ENCODE measurements at regions not wholly inside any gene's neighbourhood (a gene's known extent, or its start where the extent isn't known, plus 50 kb on each side); places are given as distances from the start of the nearest gene placed in this dataset.

DNA sequence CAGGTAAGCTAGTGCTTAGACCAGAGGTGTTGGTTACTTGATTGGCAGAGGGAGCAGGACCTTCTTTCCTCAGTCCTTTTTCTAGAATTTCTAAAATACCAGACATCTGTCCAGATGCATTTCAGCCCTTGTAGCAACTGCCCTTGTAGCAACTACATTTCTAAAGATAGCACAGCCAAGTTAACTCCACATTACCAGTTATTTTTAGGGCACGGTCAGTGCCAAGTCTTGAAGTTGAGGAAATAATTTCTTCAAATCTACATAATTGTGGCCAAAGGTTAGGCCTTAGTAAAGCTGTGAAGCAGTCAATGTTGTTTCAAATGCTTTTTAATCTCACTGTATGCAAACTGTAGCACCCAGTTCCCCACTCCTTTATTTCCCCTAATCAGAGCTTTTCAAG lies 62.9 kb downstream of the MID1IP1 start:
- TF ChIP-seq, protein P1, sequence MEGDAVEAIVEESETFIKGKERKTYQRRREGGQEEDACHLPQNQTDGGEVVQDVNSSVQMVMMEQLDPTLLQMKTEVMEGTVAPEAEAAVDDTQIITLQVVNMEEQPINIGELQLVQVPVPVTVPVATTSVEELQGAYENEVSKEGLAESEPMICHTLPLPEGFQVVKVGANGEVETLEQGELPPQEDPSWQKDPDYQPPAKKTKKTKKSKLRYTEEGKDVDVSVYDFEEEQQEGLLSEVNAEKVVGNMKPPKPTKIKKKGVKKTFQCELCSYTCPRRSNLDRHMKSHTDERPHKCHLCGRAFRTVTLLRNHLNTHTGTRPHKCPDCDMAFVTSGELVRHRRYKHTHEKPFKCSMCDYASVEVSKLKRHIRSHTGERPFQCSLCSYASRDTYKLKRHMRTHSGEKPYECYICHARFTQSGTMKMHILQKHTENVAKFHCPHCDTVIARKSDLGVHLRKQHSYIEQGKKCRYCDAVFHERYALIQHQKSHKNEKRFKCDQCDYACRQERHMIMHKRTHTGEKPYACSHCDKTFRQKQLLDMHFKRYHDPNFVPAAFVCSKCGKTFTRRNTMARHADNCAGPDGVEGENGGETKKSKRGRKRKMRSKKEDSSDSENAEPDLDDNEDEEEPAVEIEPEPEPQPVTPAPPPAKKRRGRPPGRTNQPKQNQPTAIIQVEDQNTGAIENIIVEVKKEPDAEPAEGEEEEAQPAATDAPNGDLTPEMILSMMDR (IDR thresholded peaks at IDR 0.05; ENCODE audit: borderline replicate concordance, insufficient read depth, low read depth, low read length), result no peak
- H3K4me3 ChIP-seq (ENCODE audit: low read depth, low read length), result no peak overlapping the region

DNA sequence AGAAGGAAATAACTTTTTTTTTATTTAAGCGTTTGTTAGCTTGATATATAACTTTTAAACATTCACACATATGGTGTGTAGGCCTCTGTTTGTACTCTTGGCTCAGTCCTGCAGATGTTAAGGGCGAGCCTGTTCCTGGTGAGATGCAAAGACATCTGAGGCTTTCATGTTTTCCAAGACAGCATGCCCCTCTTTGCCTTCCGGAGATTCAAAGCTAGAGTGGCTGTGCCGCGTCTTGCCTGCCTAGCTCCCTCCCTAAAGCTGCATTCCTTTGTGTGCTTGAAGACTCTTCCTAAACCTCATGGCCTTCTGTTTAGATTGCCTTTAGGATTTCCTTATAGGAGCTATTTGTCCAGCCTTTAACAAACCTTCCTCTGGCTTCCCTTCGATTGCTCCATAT lies 67.1 kb downstream of the MID1IP1 start:
- no peak overlapping the region for H3K4me3 ChIP-seq (ENCODE audit: low read depth, low read length)
- TF ChIP-seq, protein P1 (IDR thresholded peaks at IDR 0.05; ENCODE audit: borderline replicate concordance, insufficient read depth, low read depth, low read length), result no peak

DNA sequence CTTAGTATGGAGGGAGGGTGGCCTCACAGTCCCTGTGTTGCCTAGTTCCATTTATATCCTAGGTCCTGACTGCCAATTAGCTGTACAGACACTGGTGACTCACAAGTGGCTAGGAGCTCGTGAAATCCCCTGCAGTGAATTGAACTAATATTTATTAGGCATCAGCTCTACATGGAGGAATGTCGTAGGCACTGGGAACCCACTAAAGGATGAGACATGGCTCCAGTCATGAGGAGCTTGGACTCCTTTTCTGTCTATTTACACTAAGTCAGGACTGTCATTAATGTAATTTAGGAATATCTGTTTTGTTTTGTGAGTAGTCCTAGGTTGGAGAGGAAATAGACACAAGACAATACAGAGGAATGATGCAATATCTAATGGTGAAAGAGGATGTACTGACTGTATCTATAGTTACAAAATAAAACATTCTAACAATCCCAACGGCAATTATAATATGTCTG lies 67.7 kb downstream of the MID1IP1 start:
- TF ChIP-seq, protein P1 (IDR thresholded peaks at IDR 0.05; ENCODE audit: borderline replicate concordance, insufficient read depth, low read depth, low read length), result no peak
- no peak overlapping the region for H3K4me3 ChIP-seq (ENCODE audit: low read depth, low read length)

DNA sequence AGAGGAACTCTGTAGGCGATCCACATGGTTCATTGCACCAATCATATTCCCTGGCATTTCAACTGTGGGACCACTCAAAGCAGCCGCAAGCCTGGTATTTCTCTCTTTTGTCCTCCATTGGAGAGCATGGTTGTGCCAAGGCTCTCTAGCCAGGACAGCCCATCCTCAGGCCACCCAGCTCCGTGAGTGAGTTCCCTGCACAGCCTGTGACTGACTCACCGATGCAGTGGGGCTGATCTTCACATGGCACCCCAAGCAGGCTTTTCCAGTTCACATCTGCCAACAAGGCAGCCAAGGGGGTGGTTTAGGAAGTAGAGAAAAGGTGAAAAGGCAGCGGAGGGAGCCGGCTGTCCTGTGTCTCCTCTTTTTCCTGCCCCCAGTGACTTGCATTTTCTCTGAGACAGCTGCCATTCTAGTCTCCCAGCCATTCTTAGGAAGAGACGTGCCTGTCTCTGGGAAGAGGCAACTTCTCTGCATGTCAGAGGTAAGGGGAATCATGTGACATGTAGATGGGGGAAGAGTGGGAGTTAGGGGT lies 69.2 kb downstream of the MID1IP1 start:
- TF ChIP-seq, protein P1 (IDR thresholded peaks at IDR 0.05; ENCODE audit: borderline replicate concordance, insufficient read depth, low read depth, low read length), result no peak
- H3K4me3 ChIP-seq (ENCODE audit: low read depth, low read length), result no peak overlapping the region

DNA sequence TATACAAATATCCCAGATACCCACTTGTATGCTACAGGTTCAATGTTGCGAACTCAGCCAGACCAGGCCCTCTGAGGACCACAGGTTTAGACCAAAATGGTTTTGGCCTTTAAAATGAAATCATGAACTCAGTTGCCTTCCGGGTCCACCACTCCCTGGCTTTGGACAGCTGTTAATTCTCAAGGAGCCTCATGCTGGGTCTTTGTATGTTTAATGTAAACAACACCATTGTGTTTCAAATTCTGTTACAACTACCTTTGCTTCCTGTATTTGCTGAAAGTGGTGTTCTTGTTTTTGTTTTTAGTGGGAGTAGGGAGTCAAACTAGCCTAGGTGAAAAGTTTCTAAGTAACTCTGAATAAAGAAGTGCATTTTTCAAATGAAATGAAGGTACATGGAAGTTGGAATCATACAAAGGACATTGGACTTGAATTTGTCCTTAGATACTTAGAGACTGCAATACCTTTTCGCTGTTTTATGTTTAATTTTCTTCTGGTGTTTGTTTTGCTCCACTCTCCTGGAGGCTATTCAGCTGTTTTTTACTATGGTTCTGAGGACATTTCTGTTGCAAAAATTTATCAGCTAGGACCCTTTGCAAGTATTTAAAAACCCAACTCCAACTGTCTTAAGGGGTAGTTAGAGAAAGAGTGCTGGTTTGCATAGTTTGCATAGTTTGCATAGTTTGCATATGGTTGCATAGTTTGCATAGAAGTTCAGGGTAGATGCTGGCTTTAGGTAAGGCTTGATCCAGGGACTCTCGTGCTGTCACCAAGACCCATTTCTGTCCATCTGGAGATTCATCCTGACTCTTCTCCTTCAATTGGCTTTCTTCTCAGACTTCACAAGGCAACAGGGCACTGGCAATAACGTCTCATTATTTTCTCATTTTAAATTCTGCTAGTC lies 70.1 kb downstream of the MID1IP1 start:
- no peak overlapping the region for H3K4me3 ChIP-seq (ENCODE audit: low read depth, low read length)

DNA sequence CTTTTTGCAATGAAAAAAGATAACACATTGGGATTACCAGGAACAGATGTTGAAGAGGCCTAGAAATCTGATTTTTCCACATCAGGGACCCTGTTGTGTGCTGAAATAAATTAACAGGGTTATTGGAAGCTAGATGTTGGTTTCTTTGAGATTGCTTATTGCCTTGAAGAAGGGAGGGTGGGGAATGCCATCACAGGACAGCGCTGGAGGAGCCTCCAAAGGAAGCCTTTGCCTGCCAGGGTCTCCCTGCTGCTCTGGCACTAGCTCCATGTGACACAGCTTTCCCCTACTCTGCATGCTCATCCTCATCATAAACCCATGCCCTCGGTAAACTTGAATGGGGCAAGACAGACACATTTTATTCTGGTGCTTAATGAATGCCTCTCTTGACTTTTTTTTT lies 76.1 kb downstream of the MID1IP1 start:
- H3K4me3 ChIP-seq (ENCODE audit: low read depth, low read length), result no peak overlapping the region
- TF ChIP-seq, protein P1 (IDR thresholded peaks at IDR 0.05; ENCODE audit: borderline replicate concordance, insufficient read depth, low read depth, low read length), result no peak

More for the DNA sequence above, 70.1 kb downstream of the MID1IP1 start:
- TF ChIP-seq, protein P1 (IDR thresholded peaks at IDR 0.05; ENCODE audit: borderline replicate concordance, insufficient read depth, low read depth, low read length), result no peak

Data from GM12875 (cell line).